Neural cell (in vitro differentiated cells): ENCODE measurements at regions not wholly inside any gene's neighbourhood (a gene's known extent, or its start where the extent isn't known, plus 50 kb on each side); places are given as distances from the start of the nearest gene placed in this dataset.

Source experiments
- H2AFZ ChIP-seq: fragments of 200-600, 300-800 bp; sonication (generic), shearing (Covaris generic); 2 replicates; pipeline ENCODE4 v1.6.0; 2014; ENCODE audit warnings: low read depth, mild to moderate bottlenecking, antibody characterized with exemption, low read length, moderate library complexity
- H3F3A ChIP-seq: fragments of 200-600 bp; shearing (Covaris generic); 2 replicates; pipeline ENCODE4 v1.6.1; 2016; ENCODE audit warnings: mild to moderate bottlenecking, moderate library complexity, mixed read lengths, antibody characterized with exemption, low read length; ENCODE audit not compliant: insufficient read depth, poor library complexity, severe bottlenecking
- H3K27ac ChIP-seq: fragments of 200-600, 300-800 bp; sonication (generic), shearing (Covaris generic); 2 replicates; pipeline ENCODE4 v1.5.1; 2014; ENCODE audit warnings: mild to moderate bottlenecking, low read length, moderate library complexity
- H3K27me3 ChIP-seq: fragments of 300-800, 200-600 bp; sonication (generic), shearing (Covaris generic); 2 replicates; pipeline ENCODE4 v1.6.0; 2014; ENCODE audit warnings: mild to moderate bottlenecking, low read depth, low read length, moderate library complexity; ENCODE audit not compliant: insufficient read depth
- H3K36me3 ChIP-seq: fragments of 300-800, 200-600 bp; sonication (generic), shearing (Covaris generic); 2 replicates; pipeline ENCODE4 v1.5.1; 2014; ENCODE audit warnings: mild to moderate bottlenecking, antibody characterized with exemption, low read length, moderate library complexity; ENCODE audit not compliant: insufficient read depth
- H3K4me2 ChIP-seq: fragments of 300-800, 200-600 bp; sonication (generic), shearing (Covaris generic); 2 replicates; pipeline ENCODE4 v1.6.0; 2014; ENCODE audit warnings: mild to moderate bottlenecking, low read length
- H3K4me3 ChIP-seq: fragments of 300-800, 200-600 bp; sonication (generic), shearing (Covaris generic); 2 replicates; pipeline ENCODE4 v1.5.1; 2014; ENCODE audit warnings: mild to moderate bottlenecking, low read length, moderate library complexity
- H3K79me2 ChIP-seq: fragments of 200-600 bp; shearing (Covaris generic); replicated peaks from 2 replicates; pipeline ENCODE4 v1.6.0; 2014; ENCODE audit warnings: mild to moderate bottlenecking, low read length, moderate library complexity; ENCODE audit not compliant: insufficient read depth
- H3K9ac ChIP-seq: fragments of 300-800, 200-600 bp; sonication (generic), shearing (Covaris generic); 2 replicates; pipeline ENCODE4 v1.6.1; 2016; ENCODE audit warnings: mild to moderate bottlenecking, low read length, mixed read lengths
- H3K9me2 ChIP-seq: fragments of 200-600 bp; shearing (Covaris generic); 2 replicates; pipeline ENCODE4 v1.6.1; 2016; ENCODE audit warnings: mild to moderate bottlenecking, low read length, mixed read lengths; ENCODE audit not compliant: insufficient read depth
- H3K9me3 ChIP-seq: fragments of 200-600, 300-800 bp; sonication (generic), shearing (Covaris generic); 2 replicates; pipeline ENCODE4 v1.6.1; 2016; ENCODE audit warnings: mild to moderate bottlenecking, mixed run types, low read length, moderate library complexity, mixed read lengths
- H4K20me1 ChIP-seq: fragments of 200-600 bp; shearing (Covaris generic); 2 replicates; pipeline ENCODE4 v1.6.1; 2016; ENCODE audit warnings: mild to moderate bottlenecking, mixed run types; ENCODE audit not compliant: insufficient read depth
- EP300 ChIP-seq: fragments of 450-650 bp; conservative IDR thresholded peaks from 2 replicates; pipeline ENCODE4 v1.6.1; 2014; ENCODE audit warnings: antibody characterized with exemption, mild to moderate bottlenecking, moderate library complexity; ENCODE audit not compliant: poor library complexity, severe bottlenecking
- EZH2 ChIP-seq: fragments of 200-600, 300-800 bp; shearing (Covaris generic), sonication (generic); IDR thresholded peaks from 2 replicates; pipeline ENCODE4 v1.6.1; 2014; ENCODE audit warnings: antibody characterized with exemption, low read length, borderline replicate concordance, mild to moderate bottlenecking; ENCODE audit not compliant: insufficient read depth, poor library complexity, severe bottlenecking
- MXI1 ChIP-seq: fragments of 450-650 bp; conservative IDR thresholded peaks from 2 replicates; pipeline ENCODE4 v1.6.1; 2014; ENCODE audit warnings: antibody characterized with exemption, mild to moderate bottlenecking; ENCODE audit not compliant: poor library complexity, severe bottlenecking
- POLR2AphosphoS5 ChIP-seq: IDR thresholded peaks from 2 replicates; pipeline ENCODE4 v1.6.1; 2012
- RAD21 ChIP-seq: fragments of 450-650 bp; conservative IDR thresholded peaks from 2 replicates; pipeline ENCODE4 v1.6.1; 2014; ENCODE audit warnings: antibody characterized with exemption, mild to moderate bottlenecking, moderate library complexity
- SMC3 ChIP-seq: fragments of 450-650 bp; conservative IDR thresholded peaks from 2 replicates; pipeline ENCODE4 v1.6.1; 2014; ENCODE audit warnings: antibody characterized with exemption, mild to moderate bottlenecking, moderate library complexity; ENCODE audit not compliant: poor library complexity
- TAF1 ChIP-seq: IDR thresholded peaks from 2 replicates; pipeline ENCODE4 v1.6.1; 2012; ENCODE audit warnings: low read depth
- TF ChIP-seq, protein P1 (sequence below): fragments of 450-650 bp; IDR thresholded peaks from 2 replicates; pipeline ENCODE4 v1.5.1; 2014; ENCODE audit warnings: antibody characterized with exemption, mild to moderate bottlenecking, moderate library complexity; ENCODE audit not compliant: poor library complexity, severe bottlenecking
- TF ChIP-seq, protein P2 (sequence below): IDR thresholded peaks from 2 replicates; pipeline ENCODE4 v1.6.1; 2012; ENCODE audit warnings: borderline replicate concordance

DNA sequence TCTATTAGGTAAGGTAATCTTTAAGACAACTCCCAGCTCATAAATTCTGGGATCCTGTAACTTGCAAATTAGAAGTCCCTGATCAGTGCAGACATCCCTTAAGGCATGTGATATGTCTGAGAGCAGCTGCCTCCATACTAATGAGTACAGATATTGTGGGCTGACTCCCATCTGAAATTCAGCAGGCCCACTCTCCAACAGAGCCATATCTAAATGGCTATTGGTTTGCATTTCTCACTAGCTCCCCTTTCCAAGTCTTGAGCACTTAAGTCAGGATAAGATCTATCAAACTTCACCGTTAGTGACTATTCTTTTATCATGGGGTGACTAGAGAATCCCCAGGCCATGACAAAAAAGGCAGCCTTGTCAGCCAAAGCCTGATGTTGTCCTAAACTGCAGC lies 785.4 kb downstream of the IPMK start:
- H2AFZ ChIP-seq = no peak overlapping the region
- no peaks in the 10 kb centered on the region for H3K9me3 ChIP-seq
- TF ChIP-seq, protein P1, sequence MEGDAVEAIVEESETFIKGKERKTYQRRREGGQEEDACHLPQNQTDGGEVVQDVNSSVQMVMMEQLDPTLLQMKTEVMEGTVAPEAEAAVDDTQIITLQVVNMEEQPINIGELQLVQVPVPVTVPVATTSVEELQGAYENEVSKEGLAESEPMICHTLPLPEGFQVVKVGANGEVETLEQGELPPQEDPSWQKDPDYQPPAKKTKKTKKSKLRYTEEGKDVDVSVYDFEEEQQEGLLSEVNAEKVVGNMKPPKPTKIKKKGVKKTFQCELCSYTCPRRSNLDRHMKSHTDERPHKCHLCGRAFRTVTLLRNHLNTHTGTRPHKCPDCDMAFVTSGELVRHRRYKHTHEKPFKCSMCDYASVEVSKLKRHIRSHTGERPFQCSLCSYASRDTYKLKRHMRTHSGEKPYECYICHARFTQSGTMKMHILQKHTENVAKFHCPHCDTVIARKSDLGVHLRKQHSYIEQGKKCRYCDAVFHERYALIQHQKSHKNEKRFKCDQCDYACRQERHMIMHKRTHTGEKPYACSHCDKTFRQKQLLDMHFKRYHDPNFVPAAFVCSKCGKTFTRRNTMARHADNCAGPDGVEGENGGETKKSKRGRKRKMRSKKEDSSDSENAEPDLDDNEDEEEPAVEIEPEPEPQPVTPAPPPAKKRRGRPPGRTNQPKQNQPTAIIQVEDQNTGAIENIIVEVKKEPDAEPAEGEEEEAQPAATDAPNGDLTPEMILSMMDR = no peak
- no peak for TF ChIP-seq RAD21
- H3K36me3 ChIP-seq = no peaks in the 10 kb centered on the region
- no peak overlapping the region for H3K4me2 ChIP-seq
- H3K9me2 ChIP-seq = no peaks in the 10 kb centered on the region
- no peak overlapping the region for H3K4me3 ChIP-seq
- no peak overlapping the region for H3K9ac ChIP-seq
- no peaks in the 10 kb centered on the region for H3K27me3 ChIP-seq
- no peaks in the 10 kb centered on the region for H3F3A ChIP-seq
- H3K79me2 ChIP-seq = no peaks in the 10 kb centered on the region
- H4K20me1 ChIP-seq = no peaks in the 10 kb centered on the region
- H3K27ac ChIP-seq = no peak overlapping the region

DNA sequence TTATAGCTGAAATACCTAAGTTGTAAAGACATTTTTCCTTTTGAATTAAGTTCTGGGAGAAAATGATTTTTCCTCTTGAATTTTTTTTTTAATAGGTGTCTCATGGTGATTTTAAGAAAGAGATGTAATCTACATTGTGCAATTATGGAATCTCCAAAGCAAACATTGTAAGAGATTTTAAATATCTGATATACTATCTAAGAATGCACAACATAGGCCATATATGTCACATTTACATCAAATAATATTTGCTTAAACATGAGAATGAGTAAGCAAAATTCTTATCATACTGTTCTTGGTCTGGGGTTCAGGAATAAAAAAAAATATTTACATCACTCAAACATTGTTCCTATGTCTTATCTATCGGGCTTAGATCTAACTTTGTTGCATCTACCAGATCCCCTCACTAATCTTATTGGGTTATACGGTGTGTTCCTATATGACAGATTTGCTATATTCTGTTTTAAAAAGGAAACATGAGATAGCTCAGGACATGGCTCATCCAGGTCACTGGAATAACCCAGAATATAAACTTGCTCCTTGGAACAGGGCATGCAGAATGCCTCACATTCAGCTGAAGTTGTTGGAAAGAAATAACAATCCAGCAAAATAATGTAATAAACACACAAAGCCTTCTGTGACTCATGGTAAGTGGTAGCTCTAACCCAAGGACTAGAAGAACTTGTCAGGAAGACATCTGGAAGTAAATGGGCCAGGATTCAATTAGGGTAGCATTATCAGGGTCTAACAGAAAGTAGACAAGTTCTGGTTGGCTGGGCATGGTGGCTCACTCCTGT lies 794.7 kb downstream of the IPMK start:
- Histone ChIP-seq H3K9me2 (no peaks in the 10 kb centered on the region), H3K79me2 (no peaks in the 10 kb centered on the region), H3K4me2 (no peak overlapping the region), H2AFZ (no peak overlapping the region), H3K4me3 (no peak overlapping the region), H3K9ac (no peak overlapping the region), H4K20me1 (no peaks in the 10 kb centered on the region), H3K27ac (no peak overlapping the region), H3K9me3 (no peaks in the 10 kb centered on the region), H3K36me3 (no peaks in the 10 kb centered on the region), H3F3A (no peaks in the 10 kb centered on the region), H3K27me3 (no peaks in the 10 kb centered on the region)
- no peak for TF ChIP-seq TAF1
- TF ChIP-seq EP300 = no peak
- TF ChIP-seq, protein P2, sequence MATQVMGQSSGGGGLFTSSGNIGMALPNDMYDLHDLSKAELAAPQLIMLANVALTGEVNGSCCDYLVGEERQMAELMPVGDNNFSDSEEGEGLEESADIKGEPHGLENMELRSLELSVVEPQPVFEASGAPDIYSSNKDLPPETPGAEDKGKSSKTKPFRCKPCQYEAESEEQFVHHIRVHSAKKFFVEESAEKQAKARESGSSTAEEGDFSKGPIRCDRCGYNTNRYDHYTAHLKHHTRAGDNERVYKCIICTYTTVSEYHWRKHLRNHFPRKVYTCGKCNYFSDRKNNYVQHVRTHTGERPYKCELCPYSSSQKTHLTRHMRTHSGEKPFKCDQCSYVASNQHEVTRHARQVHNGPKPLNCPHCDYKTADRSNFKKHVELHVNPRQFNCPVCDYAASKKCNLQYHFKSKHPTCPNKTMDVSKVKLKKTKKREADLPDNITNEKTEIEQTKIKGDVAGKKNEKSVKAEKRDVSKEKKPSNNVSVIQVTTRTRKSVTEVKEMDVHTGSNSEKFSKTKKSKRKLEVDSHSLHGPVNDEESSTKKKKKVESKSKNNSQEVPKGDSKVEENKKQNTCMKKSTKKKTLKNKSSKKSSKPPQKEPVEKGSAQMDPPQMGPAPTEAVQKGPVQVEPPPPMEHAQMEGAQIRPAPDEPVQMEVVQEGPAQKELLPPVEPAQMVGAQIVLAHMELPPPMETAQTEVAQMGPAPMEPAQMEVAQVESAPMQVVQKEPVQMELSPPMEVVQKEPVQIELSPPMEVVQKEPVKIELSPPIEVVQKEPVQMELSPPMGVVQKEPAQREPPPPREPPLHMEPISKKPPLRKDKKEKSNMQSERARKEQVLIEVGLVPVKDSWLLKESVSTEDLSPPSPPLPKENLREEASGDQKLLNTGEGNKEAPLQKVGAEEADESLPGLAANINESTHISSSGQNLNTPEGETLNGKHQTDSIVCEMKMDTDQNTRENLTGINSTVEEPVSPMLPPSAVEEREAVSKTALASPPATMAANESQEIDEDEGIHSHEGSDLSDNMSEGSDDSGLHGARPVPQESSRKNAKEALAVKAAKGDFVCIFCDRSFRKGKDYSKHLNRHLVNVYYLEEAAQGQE = no peak
- TF ChIP-seq SMC3 = no peak
- no peak for TF ChIP-seq MXI1
- no peak for TF ChIP-seq EZH2
- no peak for TF ChIP-seq RAD21
- TF ChIP-seq, protein P1 = no peak
- TF ChIP-seq POLR2AphosphoS5 = no peak
